ENCODE measurements at regions not wholly inside any gene's neighbourhood (a gene's known extent, or its start where the extent isn't known, plus 50 kb on each side); places are given as distances from the start of the nearest gene placed in this dataset.

DNA sequence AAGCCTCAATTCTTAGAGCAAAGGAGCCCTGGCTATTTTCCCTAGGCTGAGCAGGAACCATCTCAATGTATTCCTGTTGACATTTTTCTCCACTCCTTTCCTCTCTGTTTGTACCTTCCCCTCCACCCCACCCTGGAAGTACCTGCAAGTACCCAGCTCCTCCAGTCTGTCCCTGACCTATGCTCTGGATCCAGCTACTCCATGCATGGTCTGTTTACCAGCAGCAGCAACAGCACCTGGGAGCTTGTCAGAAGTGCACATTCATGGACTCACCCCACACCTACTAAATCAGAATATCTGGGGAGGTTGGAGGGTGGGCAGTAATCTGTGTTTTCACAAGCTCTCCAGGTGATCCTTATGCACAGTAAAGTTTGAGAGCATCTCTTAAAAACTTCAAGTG lies 240.7 kb upstream of the UMPS start:
- H3K4me3 ChIP-seq (ENCODE audit: control insufficient read depth, low read depth, low read length) = no peak overlapping the region
- DNase-seq (ENCODE audit: low read depth) = no peak
- TF ChIP-seq, protein P1, sequence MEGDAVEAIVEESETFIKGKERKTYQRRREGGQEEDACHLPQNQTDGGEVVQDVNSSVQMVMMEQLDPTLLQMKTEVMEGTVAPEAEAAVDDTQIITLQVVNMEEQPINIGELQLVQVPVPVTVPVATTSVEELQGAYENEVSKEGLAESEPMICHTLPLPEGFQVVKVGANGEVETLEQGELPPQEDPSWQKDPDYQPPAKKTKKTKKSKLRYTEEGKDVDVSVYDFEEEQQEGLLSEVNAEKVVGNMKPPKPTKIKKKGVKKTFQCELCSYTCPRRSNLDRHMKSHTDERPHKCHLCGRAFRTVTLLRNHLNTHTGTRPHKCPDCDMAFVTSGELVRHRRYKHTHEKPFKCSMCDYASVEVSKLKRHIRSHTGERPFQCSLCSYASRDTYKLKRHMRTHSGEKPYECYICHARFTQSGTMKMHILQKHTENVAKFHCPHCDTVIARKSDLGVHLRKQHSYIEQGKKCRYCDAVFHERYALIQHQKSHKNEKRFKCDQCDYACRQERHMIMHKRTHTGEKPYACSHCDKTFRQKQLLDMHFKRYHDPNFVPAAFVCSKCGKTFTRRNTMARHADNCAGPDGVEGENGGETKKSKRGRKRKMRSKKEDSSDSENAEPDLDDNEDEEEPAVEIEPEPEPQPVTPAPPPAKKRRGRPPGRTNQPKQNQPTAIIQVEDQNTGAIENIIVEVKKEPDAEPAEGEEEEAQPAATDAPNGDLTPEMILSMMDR (IDR thresholded peaks at IDR 0.05; ENCODE audit: control insufficient read depth, insufficient read depth, low read depth, low read length, missing control alignments) = no peak

DNA sequence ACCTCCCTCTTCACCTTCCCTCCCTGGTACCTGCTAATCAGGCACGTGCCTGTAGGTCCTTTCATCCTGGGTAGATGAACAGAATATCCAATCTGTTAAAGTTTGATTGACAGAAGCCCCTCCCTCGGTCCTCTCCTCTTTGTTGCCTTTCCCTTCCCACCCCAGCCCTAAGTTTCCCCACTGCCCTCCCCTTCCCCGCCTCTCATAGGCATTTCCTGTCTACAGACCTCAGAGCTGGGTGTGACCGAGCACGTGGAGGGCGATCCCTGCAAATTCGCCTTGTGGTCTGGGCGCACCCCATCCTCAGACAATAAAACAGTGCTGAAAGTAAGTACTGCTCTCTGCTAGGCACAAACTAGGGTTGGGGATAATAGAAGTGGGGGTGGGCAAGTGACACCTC lies 239.2 kb upstream of the UMPS start:
- no peak overlapping the region for H3K4me3 ChIP-seq (ENCODE audit: control insufficient read depth, low read depth, low read length)
- no peak for DNase-seq (ENCODE audit: low read depth)
- TF ChIP-seq, protein P1 (IDR thresholded peaks at IDR 0.05; ENCODE audit: control insufficient read depth, insufficient read depth, low read depth, low read length, missing control alignments) = no peak

DNA sequence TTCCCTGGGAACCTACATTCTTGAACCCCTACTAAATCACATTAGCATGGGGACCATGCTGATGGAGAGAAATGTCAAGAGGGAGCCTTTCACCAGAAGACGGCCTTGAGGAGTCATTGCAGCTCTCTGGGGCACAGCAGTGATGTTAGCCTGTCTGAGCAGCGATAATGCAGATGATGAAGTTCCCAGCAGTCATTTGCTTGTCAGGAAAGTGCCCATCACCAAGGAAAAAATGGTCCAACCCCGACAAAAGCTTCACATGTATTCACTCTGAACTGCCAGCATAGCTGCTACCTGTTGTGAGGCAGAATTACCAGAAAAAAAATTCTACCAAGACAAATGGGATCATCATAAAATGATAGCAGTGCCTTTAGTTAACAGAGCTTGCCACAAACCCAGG lies 238.4 kb upstream of the UMPS start:
- no peak for DNase-seq (ENCODE audit: low read depth)
- TF ChIP-seq, protein P1 (IDR thresholded peaks at IDR 0.05; ENCODE audit: control insufficient read depth, insufficient read depth, low read depth, low read length, missing control alignments) = no peak
- no peak overlapping the region for H3K4me3 ChIP-seq (ENCODE audit: control insufficient read depth, low read depth, low read length)

DNA sequence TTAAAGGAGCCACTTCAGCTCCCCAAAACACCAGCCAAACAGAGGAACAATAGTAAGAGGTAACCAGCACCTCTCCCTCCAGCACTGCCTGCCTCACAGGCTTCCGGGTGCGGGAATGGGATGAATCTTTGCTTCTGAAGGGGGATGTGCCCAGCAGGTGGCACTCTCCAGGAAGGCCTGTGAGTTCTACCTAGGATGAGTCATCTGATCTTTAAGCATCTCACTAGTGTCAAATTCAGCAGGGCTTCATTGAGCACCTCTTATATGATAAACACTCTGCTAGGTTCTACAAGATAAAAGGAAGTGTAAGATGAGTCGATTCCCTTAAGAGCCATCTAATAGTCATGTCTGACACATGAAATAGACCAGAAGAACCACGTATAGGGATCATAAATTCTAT lies 237.4 kb upstream of the UMPS start:
- TF ChIP-seq, protein P1 (IDR thresholded peaks at IDR 0.05; ENCODE audit: control insufficient read depth, insufficient read depth, low read depth, low read length, missing control alignments) = peak; percentile 49
- H3K4me3 ChIP-seq (ENCODE audit: control insufficient read depth, low read depth, low read length) = no peak overlapping the region
- DNase-seq (ENCODE audit: low read depth) = no peak

DNA sequence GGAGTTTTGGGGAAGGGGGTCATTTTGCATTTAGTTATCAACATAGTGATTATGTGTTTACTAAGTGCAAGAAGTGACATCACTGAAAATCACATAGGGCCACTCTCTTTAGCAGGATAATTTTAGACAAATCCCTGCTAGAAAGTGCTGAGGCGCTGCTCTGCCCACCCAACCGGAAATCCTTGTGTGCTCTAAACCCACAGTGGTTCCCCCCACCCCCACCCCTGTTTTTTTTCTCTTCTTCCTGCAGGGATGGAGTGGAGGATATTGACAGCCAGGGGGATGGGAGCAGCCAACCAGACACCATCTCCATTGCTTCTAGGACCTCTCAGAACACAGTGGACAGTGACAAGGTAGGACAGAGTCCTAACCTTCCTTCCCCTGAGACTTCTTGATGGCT lies 234.2 kb upstream of the UMPS start:
- no peak overlapping the region for H3K4me3 ChIP-seq (ENCODE audit: control insufficient read depth, low read depth, low read length)
- DNase-seq (ENCODE audit: low read depth) = no peak
- TF ChIP-seq, protein P1 (IDR thresholded peaks at IDR 0.05; ENCODE audit: control insufficient read depth, insufficient read depth, low read depth, low read length, missing control alignments) = no peak

DNA sequence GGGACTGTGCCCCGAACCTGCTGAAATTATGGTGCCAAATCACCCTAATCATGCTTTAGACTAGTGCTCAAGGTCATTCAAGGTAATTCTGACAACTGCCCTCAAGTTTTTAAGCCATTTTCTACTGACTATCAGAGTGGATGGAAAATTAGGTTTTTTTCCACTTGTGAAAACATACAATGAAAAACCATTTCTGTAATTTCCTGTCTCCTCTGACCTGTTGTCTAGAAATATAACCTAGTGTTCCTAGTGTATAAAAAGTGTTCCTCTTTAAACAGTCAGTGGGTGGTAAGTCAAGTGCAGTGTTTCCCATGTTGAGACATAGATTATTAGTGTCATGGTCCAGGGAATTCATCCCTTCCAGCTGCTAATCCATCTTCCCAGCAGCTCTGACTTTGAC lies 232.8 kb upstream of the UMPS start:
- no peak overlapping the region for H3K4me3 ChIP-seq (ENCODE audit: control insufficient read depth, low read depth, low read length)
- TF ChIP-seq, protein P1 (IDR thresholded peaks at IDR 0.05; ENCODE audit: control insufficient read depth, insufficient read depth, low read depth, low read length, missing control alignments) = no peak
- no peak for DNase-seq (ENCODE audit: low read depth)

DNA sequence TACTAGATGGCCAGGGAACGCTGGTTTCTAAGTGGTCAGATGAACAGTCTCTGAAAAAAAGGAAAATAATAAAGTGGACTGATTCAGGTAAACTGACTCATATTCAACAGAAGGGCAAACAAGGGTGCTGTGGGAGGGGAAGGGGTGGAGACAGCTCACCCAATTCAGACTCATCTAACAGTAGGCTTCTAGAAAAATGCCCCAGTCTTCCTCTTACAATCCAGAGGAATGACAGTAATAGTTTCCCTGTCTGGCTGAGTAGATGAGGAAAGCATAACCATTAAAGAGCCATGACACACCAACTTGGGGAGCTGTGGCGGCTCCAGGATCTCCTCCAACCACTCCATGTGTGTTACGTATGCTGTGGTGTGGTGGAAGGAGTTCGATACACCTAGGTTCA lies 231.4 kb upstream of the UMPS start:
- H3K4me3 ChIP-seq (ENCODE audit: control insufficient read depth, low read depth, low read length) = no peak overlapping the region
- DNase-seq (ENCODE audit: low read depth) = no peak
- TF ChIP-seq, protein P1 (IDR thresholded peaks at IDR 0.05; ENCODE audit: control insufficient read depth, insufficient read depth, low read depth, low read length, missing control alignments) = no peak
